Stimulated activated CD4-positive, alpha-beta T cell treated with anti-CD3 and anti-CD28 coated beads, Interleukin-15, amount 100 ng/mL, for 1 hour (primary cell): ENCODE measurements at regions not wholly inside any gene's neighbourhood (a gene's known extent, or its start where the extent isn't known, plus 50 kb on each side); places are given as distances from the start of the nearest gene placed in this dataset.
"Not testable (repeated sequence)": the region's sequence is repeated elsewhere in the genome, so short reads cannot be mapped to it uniquely, and the experiment has no call there.

Source experiments
- DNase-seq, 2 donors: peaks; one replicate each; pipeline ENCODE4 v3.0.0-alpha.2; 2020; ENCODE audit warnings: low read depth in 1 of 2, low spot score in 1 of 2

GRCh38 chr5:40160435-40160834 is 519.3 kb upstream of the PTGER4 start:
- no peak for DNase-seq

- no peak for DNase-seq
These were observed 525.5 kb upstream of the PTGER4 start for GRCh38 chr5:40154194-40154593.

- no peak for DNase-seq
These were observed 528.8 kb upstream of the PTGER4 start for GRCh38 chr5:40150896-40151295.

GRCh38 chr5:40141896-40142295 is 537.8 kb upstream of the PTGER4 start:
- no peak for DNase-seq

GRCh38 chr5:40141418-40141817 is 538.3 kb upstream of the PTGER4 start:
- DNase-seq, result no peak

GRCh38 chr5:40137223-40137622 is 542.5 kb upstream of the PTGER4 start:
- no peak for DNase-seq

- DNase-seq, result no peak
These were observed 544.7 kb upstream of the PTGER4 start for GRCh38 chr5:40134883-40135520.

- DNase-seq, result no peak
These were observed 555.3 kb upstream of the PTGER4 start for GRCh38 chr5:40124367-40124766.

GRCh38 chr5:40121236-40121635 is 558.5 kb upstream of the PTGER4 start:
- DNase-seq, result no peak

GRCh38 chr5:40112875-40113274 is 566.8 kb upstream of the PTGER4 start:
- DNase-seq, result no peak

GRCh38 chr5:40111036-40111435 is 568.7 kb upstream of the PTGER4 start:
- not testable (repeated sequence) for DNase-seq

GRCh38 chr5:40108764-40109390 is 570.8 kb upstream of the PTGER4 start:
- DNase-seq, result not testable (repeated sequence)

GRCh38 chr5:40107786-40108185 is 571.9 kb upstream of the PTGER4 start:
- not testable (repeated sequence) for DNase-seq

GRCh38 chr5:40106847-40107246 is 572.9 kb upstream of the PTGER4 start:
- DNase-seq, result no peak

- DNase-seq, result no peak
These were observed 581.4 kb upstream of the PTGER4 start for GRCh38 chr5:40098313-40098712.

GRCh38 chr5:40093550-40093949 is 586.2 kb upstream of the PTGER4 start:
- DNase-seq, result no peak

GRCh38 chr5:40089269-40089668 is 590.4 kb upstream of the PTGER4 start:
- DNase-seq, result no peak

- no peak for DNase-seq
These were observed 595.1 kb upstream of the PTGER4 start for GRCh38 chr5:40084614-40085013.

GRCh38 chr5:40082313-40082712 is 597.4 kb upstream of the PTGER4 start:
- DNase-seq, result no peak

- DNase-seq, result no peak
These were observed 599.5 kb upstream of the PTGER4 start for GRCh38 chr5:40080191-40080590.

- no peak for DNase-seq
These were observed 600.7 kb upstream of the PTGER4 start for GRCh38 chr5:40078898-40079575.

- DNase-seq, result no peak
These were observed 604.9 kb upstream of the PTGER4 start for GRCh38 chr5:40074826-40075225.

GRCh38 chr5:40073927-40074326 is 605.8 kb upstream of the PTGER4 start:
- no peak for DNase-seq
